ENCODE measurements at regions not wholly inside any gene's neighbourhood (a gene's known extent, or its start where the extent isn't known, plus 50 kb on each side); places are given as distances from the start of the nearest gene placed in this dataset.

DNA sequence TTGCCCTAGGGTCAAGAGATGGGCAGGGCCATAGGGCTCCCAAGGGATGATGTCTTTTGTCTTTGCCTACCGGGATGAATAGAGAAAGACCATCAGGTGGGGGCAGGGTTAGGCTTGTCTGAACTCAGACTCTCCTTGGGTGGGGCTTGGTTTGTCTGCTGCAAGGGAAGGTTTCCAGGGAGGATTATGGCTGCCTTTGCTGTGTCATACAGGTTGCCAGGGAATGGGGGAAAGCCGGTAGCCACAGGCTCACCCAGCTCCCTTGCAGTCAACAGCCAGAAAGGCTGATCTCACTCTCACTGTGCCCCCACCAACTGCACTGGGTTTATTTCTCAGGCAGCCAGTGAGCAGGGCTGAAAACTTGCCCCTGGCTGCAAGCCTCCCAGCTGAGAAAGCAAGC lies 253.2 kb downstream of the POLR1F start:
- no peak overlapping the region for H2BK120ac ChIP-seq (ENCODE audit: low read depth, low read length)
- H3K14ac ChIP-seq (replicated peaks; ENCODE audit: low read depth, low read length), result no peak overlapping the region
- no peaks in the 10 kb centered on the region for H3K9me1 ChIP-seq (ENCODE audit: insufficient read depth, low read length)
- H4K91ac ChIP-seq (ENCODE audit: insufficient read depth, low read depth, low read length), result no peak overlapping the region
- DNase-seq, result no peak
- no peaks in the 10 kb centered on the region for H3K79me1 ChIP-seq (ENCODE audit: low read depth in 1 of 2, low read length in 2 of 2)
- H2BK15ac ChIP-seq (ENCODE audit: low read depth, low read length), result no peak overlapping the region
- no peak overlapping the region for H3K4ac ChIP-seq (ENCODE audit: low read depth, low read length)
- H4K20me1 ChIP-seq (ENCODE audit: insufficient read depth, low read length), result no peaks in the 10 kb centered on the region
- no peak overlapping the region for H3K18ac ChIP-seq (ENCODE audit: low read depth, low read length)
- H4K5ac ChIP-seq (ENCODE audit: low read depth, low read length), result no peak overlapping the region
- no peak overlapping the region for H3K56ac ChIP-seq (ENCODE audit: extremely low read depth, insufficient read depth, low read length)
- H3K9ac ChIP-seq (ENCODE audit: low read depth, low read length), result no peak overlapping the region
- no peaks in the 10 kb centered on the region for H3K4me1 ChIP-seq (ENCODE audit: control insufficient read depth, insufficient read depth, low read length)
- no peak overlapping the region for H3K27ac ChIP-seq (ENCODE audit: insufficient read depth, low read length)
- no peak overlapping the region for H2BK5ac ChIP-seq (ENCODE audit: low read depth, low read length, poor library complexity, severe bottlenecking)
- no peak overlapping the region for H3K4me3 ChIP-seq (ENCODE audit: insufficient read depth, low read depth, low read length)
- WGBS, 2 experiments (ENCODE audit: extremely low coverage in 2 of 2, insufficient read length in 1 of 2), result no CpG with 5 or more reads among the region's 2 CpGs
- no peak overlapping the region for H4K8ac ChIP-seq (ENCODE audit: low read depth in 2 of 2, low read length in 2 of 2)
- dilution Hi-C loops (cut with HindIII; ENCODE audit: low sequenced_read_pairs, unreplicated experiment) (no loop called here), intact Hi-C loops (cut with micrococcal nuclease) (no loop called here), in situ Hi-C loops (cut with MboI; ENCODE audit: low sequenced_read_pairs) (no loop called here)
- H2BK20ac ChIP-seq (ENCODE audit: low read depth, low read length), result no peak overlapping the region
- H3K27me3 ChIP-seq (ENCODE audit: control insufficient read depth, insufficient read depth, low read length), result no peaks in the 10 kb centered on the region
- BruUV-seq (replicated peaks), result no TSS peak
- no peak overlapping the region for H3K23ac ChIP-seq (ENCODE audit: low read depth, low read length)
- ChIA-PET CTCF (interaction anchor here (1.8 kb wide), 1 partner anchor 334 kb away, joined by 6 read pairs; no protein-coding TSS in a partner anchor), POLR2A (ENCODE audit: unreplicated experiment) (no interaction called here)
- no peak overlapping the region for H2AFZ ChIP-seq (replicated peaks; ENCODE audit: low read length, poor library complexity)
- H2AK5ac ChIP-seq (ENCODE audit: low read depth, low read length), result no peak overlapping the region
- ATAC-seq (ENCODE audit: low read depth), result no peak
- no peak overlapping the region for H2AK9ac ChIP-seq (replicated peaks; ENCODE audit: low read depth, low read length, poor library complexity)
- H3K4me2 ChIP-seq (ENCODE audit: low read depth, low read length), result no peak overlapping the region
- H3K36me3 ChIP-seq (ENCODE audit: control insufficient read depth, insufficient read depth, low read length), result no peaks in the 10 kb centered on the region
- TF ChIP-seq MAFK (IDR thresholded peaks at IDR 0.05; ENCODE audit: low read depth, low read length) (no peak), MAZ (IDR thresholded peaks at IDR 0.05; ENCODE audit: borderline replicate concordance, low read depth, low read length) (no peak), BHLHE40 (IDR thresholded peaks at IDR 0.05; ENCODE audit: low read depth, low read length) (no peak), POLR2A (IDR thresholded peaks at IDR 0.05; ENCODE audit: low read depth, low read length) (no peak), CHD1 (IDR thresholded peaks at IDR 0.05; ENCODE audit: low read depth, low read length) (no peak), SMC3 (IDR thresholded peaks at IDR 0.05; ENCODE audit: low read depth, low read length) (no peak), RCOR1 (IDR thresholded peaks at IDR 0.05; ENCODE audit: insufficient replicate concordance, low read length) (no peak), RAD21 (IDR thresholded peaks at IDR 0.05; ENCODE audit: low read length) (no peak), NFE2L2 (IDR thresholded peaks at IDR 0.05; ENCODE audit: low read depth, low read length) (no peak), MXI1 (IDR thresholded peaks at IDR 0.05; ENCODE audit: borderline replicate concordance, low read depth, low read length) (no peak), RFX5 (IDR thresholded peaks at IDR 0.05; ENCODE audit: low read depth, low read length) (no peak), FOS (IDR thresholded peaks at IDR 0.05; ENCODE audit: low read depth, low read length) (no peak), CEBPB (IDR thresholded peaks at IDR 0.05; ENCODE audit: low read depth, low read length) (no peak)
- TF ChIP-seq, protein P1, sequence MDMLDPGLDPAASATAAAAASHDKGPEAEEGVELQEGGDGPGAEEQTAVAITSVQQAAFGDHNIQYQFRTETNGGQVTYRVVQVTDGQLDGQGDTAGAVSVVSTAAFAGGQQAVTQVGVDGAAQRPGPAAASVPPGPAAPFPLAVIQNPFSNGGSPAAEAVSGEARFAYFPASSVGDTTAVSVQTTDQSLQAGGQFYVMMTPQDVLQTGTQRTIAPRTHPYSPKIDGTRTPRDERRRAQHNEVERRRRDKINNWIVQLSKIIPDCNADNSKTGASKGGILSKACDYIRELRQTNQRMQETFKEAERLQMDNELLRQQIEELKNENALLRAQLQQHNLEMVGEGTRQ (IDR thresholded peaks at IDR 0.05; ENCODE audit: low read depth, low read length), result no peak
- TF ChIP-seq, protein P2, sequence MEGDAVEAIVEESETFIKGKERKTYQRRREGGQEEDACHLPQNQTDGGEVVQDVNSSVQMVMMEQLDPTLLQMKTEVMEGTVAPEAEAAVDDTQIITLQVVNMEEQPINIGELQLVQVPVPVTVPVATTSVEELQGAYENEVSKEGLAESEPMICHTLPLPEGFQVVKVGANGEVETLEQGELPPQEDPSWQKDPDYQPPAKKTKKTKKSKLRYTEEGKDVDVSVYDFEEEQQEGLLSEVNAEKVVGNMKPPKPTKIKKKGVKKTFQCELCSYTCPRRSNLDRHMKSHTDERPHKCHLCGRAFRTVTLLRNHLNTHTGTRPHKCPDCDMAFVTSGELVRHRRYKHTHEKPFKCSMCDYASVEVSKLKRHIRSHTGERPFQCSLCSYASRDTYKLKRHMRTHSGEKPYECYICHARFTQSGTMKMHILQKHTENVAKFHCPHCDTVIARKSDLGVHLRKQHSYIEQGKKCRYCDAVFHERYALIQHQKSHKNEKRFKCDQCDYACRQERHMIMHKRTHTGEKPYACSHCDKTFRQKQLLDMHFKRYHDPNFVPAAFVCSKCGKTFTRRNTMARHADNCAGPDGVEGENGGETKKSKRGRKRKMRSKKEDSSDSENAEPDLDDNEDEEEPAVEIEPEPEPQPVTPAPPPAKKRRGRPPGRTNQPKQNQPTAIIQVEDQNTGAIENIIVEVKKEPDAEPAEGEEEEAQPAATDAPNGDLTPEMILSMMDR (conservative IDR thresholded peaks at IDR 0.05; ENCODE audit: low read depth, low read length), result no peak
- TF ChIP-seq, protein P3, sequence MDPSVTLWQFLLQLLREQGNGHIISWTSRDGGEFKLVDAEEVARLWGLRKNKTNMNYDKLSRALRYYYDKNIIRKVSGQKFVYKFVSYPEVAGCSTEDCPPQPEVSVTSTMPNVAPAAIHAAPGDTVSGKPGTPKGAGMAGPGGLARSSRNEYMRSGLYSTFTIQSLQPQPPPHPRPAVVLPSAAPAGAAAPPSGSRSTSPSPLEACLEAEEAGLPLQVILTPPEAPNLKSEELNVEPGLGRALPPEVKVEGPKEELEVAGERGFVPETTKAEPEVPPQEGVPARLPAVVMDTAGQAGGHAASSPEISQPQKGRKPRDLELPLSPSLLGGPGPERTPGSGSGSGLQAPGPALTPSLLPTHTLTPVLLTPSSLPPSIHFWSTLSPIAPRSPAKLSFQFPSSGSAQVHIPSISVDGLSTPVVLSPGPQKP (IDR thresholded peaks at IDR 0.05; ENCODE audit: borderline replicate concordance, low read depth, low read length), result no peak
- no peaks in the 10 kb centered on the region for H3K9me3 ChIP-seq (ENCODE audit: control insufficient read depth, insufficient read depth, low read length)
